Left lung (tissue), 4 donors: ENCODE measurements at regions not wholly inside any gene's neighbourhood (a gene's known extent, or its start where the extent isn't known, plus 50 kb on each side); places are given as distances from the start of the nearest gene placed in this dataset.

Experiments used
- ATAC-seq: fragments of 200-7000 bp; cut with Tn5 transposase; one replicate; pipeline ENCODE4 v1.9.1; 2020; ENCODE audit warnings: moderate library complexity
- DNase-seq, 4 donors: peaks; one replicate each; pipeline ENCODE4 v3.0.0-alpha.2; 2013 to 2020
- H3K27ac ChIP-seq, 2 donors: fragments of 200-600 bp; sonication (generic) in 1 of 2; one replicate each; pipeline versions ENCODE4 v1.5.0 to v1.8.0; 2020 to 2021
- H3K27me3 ChIP-seq, 2 donors: fragments of 200-600 bp; sonication (generic) in 1 of 2; one replicate each; pipeline versions ENCODE4 v1.5.0 to v1.8.0; 2020 to 2021
- H3K36me3 ChIP-seq, 2 donors: fragments of 200-600 bp; sonication (generic) in 1 of 2; one replicate each; pipeline versions ENCODE4 v1.5.0 to v1.8.0; 2020 to 2021
- H3K4me1 ChIP-seq, 2 donors: fragments of 200-600 bp; one replicate each; pipeline ENCODE4 v1.8.0; 2021
- H3K4me3 ChIP-seq, 2 donors: fragments of 200-600 bp; sonication (generic) in 1 of 2; one replicate each; pipeline versions ENCODE4 v1.5.0 to v1.8.0; 2020 to 2021; ENCODE audit warnings: mild to moderate bottlenecking in 1 of 2
- H3K9me3 ChIP-seq, 2 donors: fragments of 200-600 bp; sonication (generic) in 1 of 2; one replicate each; pipeline versions ENCODE4 v1.5.0 to v1.8.0; 2020 to 2021
- CTCF ChIP-seq, 2 donors: fragments of 200-600 bp; sonication (generic) in 1 of 2; IDR thresholded peaks; one replicate each; pipeline versions ENCODE4 v1.5.0 to v1.8.0; 2021; ENCODE audit warnings: antibody characterized with exemption in 2 of 2
- intact Hi-C, 2 donors: fragments of 100-400 bp; cut with DNase I; formaldehyde crosslinking; loops; one replicate each; pipeline versions ENCODE4 v1.11.2 to v1.14.2; 2022
- donor health status: DM: no; HTN: yes; CAD: no.
- donor health status: DM: no; HTN: no; CAD: no.

- intact Hi-C loops: no loop called here
- peak in 1 of 4 donors; percentile 12 for DNase-seq
Observed at GRCh38 chr20:40797425-40797824, 108.4 kb upstream of the MAFB start.

DNA sequence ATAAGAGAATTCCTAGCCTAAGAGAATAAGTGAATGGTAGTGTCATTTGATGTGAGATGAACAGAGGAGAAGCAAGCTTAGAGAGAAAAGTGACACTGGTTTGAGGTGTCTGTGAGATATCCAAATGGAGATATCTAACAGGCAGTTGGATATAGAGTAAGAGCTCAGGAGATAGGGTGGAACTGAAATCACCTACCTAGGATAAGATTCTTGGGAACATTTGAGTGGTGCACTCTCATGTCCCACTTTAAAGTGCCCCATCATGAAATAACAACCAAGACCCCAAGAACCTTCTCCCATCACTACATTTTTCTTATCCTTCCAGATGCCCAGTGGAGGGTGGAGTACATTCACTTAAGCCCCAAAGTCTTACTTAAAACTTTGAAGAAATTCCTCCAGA is 109.0 kb upstream of the MAFB start:
- no peaks in the 10 kb centered on the region for H3K9me3 ChIP-seq
- no peak for TF ChIP-seq CTCF (IDR thresholded peaks at IDR 0.05)
- intact Hi-C loops: no loop called here
- H3K4me3 ChIP-seq: no peak overlapping the region
- no peaks in the 10 kb centered on the region for H3K4me1 ChIP-seq
- DNase-seq (no peak), ATAC-seq (no peak)
- no peak overlapping the region for H3K27ac ChIP-seq
- H3K27me3 ChIP-seq: no peaks in the 10 kb centered on the region
- no peaks in the 10 kb centered on the region for H3K36me3 ChIP-seq

More at GRCh38 chr20:40797425-40797824, 108.4 kb upstream of the MAFB start:
- Histone ChIP-seq H3K36me3 (no peaks in the 10 kb centered on the region), H3K4me1 (no peaks in the 10 kb centered on the region), H3K27me3 (no peaks in the 10 kb centered on the region), H3K27ac (no peak overlapping the region), H3K9me3 (no peaks in the 10 kb centered on the region), H3K4me3 (no peak overlapping the region)
- TF ChIP-seq CTCF (IDR thresholded peaks at IDR 0.05): no peak
- no peak for ATAC-seq

GRCh38 chr20:40802886-40803285 is 113.8 kb upstream of the MAFB start:
- no peaks in the 10 kb centered on the region for H3K36me3 ChIP-seq
- H3K9me3 ChIP-seq: no peaks in the 10 kb centered on the region
- ATAC-seq (no peak), DNase-seq (no peak)
- H3K27ac ChIP-seq: no peak overlapping the region
- intact Hi-C loops: loop anchor here in 1 of 2 donors (10.0 kb wide), 1 partner anchor 738 kb away; no protein-coding TSS in a partner anchor
- H3K4me3 ChIP-seq: no peak overlapping the region
- H3K4me1 ChIP-seq: no peaks in the 10 kb centered on the region
- H3K27me3 ChIP-seq: peaks cover 0 to 18% of the 10 kb centered on the region in 2 donors
- TF ChIP-seq CTCF (IDR thresholded peaks at IDR 0.05): no peak

GRCh38 chr20:40803381-40803780 is 114.3 kb upstream of the MAFB start:
- intact Hi-C loops: loop anchor here in 1 of 2 donors (10.0 kb wide), 1 partner anchor 739 kb away; no protein-coding TSS in a partner anchor
- DNase-seq (no peak), ATAC-seq (no peak)
- Histone ChIP-seq H3K4me3 (no peak overlapping the region), H3K27me3 (peaks cover 0 to 20% of the 10 kb centered on the region in 2 donors), H3K27ac (no peak overlapping the region), H3K4me1 (no peaks in the 10 kb centered on the region), H3K9me3 (no peaks in the 10 kb centered on the region), H3K36me3 (no peaks in the 10 kb centered on the region)
- no peak for TF ChIP-seq CTCF (IDR thresholded peaks at IDR 0.05)

GRCh38 chr20:40805592-40805991 is 116.6 kb upstream of the MAFB start:
- DNase-seq (no peak), ATAC-seq (no peak)
- no peaks in the 10 kb centered on the region for H3K4me1 ChIP-seq
- intact Hi-C loops: loop anchor here in 1 of 2 donors (10.0 kb wide), 1 partner anchor 741 kb away; no protein-coding TSS in a partner anchor
- H3K9me3 ChIP-seq: no peaks in the 10 kb centered on the region
- no peaks in the 10 kb centered on the region for H3K36me3 ChIP-seq
- H3K27me3 ChIP-seq: peaks cover 0 to 20% of the 10 kb centered on the region in 2 donors
- TF ChIP-seq CTCF (IDR thresholded peaks at IDR 0.05): no peak
- no peak overlapping the region for H3K27ac ChIP-seq
- no peak overlapping the region for H3K4me3 ChIP-seq
